Stimulated activated CD4-positive, alpha-beta T cell treated with anti-CD3 and anti-CD28 coated beads, Interleukin-4, amount 100 ng/mL, for 24 hours (primary cell): ENCODE measurements at regions not wholly inside any gene's neighbourhood (a gene's known extent, or its start where the extent isn't known, plus 50 kb on each side); places are given as distances from the start of the nearest gene placed in this dataset.

ENCODE experiments used
- DNase-seq: peaks from one replicate; pipeline ENCODE4 v3.0.0-alpha.2; 2020

DNA sequence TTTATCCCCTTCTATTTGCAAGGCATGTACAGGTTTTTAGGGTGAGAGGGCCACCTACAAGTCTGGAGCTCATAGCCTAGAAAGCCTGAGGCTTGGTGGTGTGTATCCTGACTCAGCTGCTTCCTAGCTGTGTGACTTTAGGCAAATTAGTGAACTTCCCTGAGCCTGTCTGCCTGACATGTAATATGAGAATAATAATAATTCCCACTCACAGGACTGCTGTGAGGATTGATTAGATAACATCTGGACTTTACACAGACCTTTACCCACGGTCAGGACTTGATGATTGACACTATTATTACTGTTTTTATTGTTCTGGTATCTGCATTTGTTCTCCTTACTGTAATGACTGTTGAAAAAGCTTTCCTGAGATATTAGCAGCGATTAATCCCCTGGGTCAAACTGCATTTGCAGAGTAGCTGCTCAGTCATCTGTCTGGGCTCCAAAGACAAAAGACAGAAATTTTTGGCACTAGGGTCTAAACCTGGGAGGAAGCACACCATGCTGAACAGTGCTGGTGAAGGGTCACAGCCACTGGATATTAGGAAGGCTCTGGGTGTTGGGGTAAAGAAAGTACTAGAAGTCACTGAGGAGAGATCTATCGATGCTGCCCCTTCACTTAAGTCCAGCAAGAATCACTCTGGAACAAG lies 276.5 kb upstream of the FN1 start:
- DNase-seq, result no peak

DNA sequence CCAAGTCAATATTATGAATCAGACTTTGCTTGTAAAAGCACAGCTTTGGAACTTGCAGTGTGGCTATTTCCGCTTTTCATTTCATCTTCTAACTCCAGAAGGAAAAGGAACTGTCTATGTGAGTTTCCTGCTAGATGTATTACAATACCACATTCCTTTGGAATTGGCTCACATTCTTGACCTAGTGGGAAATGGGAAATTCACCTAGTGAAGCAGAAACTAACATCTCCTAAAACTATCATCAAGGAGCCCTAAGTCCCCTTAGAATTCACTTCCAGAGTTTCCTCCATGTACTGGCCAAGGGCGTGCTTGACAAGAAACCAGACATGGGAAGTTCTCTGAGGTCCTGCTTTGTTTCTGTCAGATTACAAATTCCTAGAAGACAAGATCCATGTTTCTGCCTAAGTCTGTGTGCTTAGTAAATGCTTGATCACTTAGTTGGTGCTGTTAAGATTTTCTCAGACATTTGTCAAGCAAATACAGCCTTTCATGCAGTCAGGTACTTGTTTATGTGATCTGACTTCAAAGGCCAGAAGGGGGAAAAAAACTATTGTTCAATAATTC lies 275.7 kb upstream of the FN1 start:
- no peak for DNase-seq

DNA sequence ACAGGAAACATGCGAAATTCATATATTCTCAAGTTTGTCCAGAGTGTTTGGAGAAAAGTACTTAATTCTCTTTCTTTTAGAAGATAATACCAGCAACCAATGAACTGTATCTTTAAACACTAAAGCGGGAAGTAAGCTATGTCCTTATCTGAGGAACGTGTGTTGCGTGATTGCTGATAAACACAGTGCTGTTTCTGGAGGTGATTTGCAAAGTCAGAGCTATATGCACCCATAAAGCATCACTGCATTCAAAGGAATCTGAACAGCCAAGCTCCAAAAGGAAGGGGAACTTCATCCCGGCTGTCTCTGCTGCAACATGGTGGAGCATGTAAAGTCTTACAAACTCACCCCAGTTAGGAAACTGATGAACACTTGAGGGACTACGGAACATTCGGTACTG lies 271.7 kb upstream of the FN1 start:
- DNase-seq, result no peak

DNA sequence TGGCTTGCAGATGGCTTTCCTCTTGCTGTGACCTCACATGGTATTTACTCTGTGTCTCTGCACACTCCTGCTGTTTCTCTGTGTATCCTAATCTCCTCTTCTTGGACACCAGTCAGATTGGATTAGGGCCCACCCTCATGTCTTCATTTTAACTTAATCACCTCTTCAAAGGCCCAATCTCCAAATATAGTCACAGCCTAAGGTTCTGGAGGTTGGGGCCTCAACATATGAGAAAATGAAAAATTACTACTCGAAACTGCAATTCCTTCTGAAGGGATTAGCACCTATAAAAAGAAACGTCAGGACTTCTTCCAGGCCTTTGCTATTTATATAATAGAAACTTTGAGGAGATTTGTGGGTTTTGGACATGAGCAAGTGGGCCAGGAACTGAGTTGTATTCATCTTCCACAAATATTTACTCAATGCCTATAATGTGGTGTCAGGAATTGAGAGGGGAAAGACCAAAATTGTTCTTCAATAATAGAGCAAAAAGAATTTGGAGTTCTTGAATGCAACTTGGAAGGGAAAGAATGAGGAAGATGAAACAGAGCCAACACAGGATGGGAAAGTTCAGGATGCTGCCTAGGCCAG lies 270.0 kb upstream of the FN1 start:
- no peak for DNase-seq

DNA sequence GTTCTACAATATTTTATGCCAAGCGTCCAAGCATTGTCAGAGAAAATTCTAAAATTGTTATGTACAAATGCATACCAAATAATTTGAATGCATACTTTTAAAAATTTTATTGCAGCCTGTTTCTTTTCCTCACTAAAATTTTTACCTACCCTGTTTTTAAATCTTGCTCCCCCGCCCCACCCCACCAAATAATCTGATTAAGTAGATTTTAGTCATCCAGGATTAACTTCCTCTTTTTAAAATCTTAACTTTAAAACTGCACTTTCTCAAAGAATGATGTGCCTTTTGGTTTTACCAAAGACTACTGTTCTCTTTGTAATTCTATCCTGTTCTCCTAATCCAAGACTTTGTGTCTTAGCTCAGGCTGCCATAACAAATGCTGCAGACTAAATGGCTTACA lies 269.4 kb upstream of the FN1 start:
- DNase-seq, result no peak

DNA sequence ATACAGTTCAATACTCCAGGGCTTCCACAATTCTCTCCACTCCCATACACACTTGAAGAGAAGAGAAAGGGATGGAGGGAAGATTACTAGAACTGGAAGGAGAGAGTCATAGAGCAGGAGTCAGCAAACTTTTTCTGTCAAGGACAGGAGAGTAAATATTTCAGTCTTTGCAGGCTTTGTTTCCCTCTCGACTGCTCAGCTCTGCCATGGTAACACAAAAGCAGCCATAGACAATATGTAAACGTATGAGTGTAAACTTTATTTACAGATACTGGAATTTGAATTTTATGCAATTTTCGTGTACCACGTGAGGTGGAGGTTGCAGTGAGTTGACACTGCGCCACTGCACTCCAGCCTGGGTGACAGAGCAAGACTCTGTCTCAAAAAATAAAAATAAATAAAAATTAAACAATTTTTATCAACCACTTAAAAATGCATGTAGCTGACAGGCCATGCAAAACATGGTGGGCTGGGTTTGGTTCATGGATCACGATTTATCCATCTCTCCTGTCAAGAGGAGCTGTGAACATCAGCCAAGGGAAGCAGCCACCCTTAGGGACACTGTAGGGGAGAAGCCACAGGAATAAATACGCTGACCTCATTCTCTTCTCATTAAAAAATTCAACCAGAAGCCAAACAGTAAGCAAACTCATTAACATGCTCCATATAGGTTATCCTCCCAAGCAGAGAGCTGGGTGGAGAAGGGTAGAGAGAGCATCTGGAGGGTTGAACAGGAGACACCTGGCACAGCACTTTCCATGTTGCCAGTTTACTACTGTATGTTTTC lies 266.4 kb upstream of the FN1 start:
- DNase-seq, result no peak

DNA sequence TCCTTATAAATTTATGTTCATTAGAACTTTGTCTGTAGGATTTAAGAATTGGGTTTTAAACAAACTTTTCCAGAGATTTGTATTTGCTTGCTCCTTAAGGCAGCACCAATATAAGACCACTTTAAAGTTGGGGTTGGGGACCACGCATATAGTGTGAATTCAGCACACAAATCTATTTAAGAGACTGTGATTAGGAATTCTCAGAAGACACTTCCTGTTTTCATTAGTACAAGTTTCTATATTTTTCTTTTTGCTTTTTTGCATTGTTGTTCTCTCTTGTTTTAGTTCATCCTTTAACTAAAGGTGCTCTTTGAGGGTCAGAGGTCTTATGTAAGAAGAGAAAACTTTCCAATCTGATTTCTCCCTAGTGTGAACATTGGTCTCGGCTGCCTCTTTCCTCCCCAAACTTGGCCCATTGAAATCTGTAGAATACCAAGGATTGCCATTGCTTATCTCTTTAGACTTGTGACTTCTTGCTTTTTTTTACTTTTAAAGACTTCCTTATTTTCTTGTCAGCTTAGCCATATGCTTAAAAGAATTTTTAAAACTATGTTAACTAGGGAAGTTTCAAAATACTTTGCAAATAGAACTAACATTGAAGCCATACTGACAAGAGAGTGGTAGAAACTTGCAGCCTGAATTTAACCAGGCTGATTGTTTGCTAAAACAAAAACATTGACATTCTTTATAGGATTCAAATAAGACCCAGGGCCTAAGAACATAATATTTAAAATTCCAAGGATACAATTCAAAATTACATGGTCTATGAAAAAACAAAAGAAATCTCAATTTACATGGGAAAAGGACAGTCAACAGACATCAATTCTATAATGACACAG lies 264.1 kb upstream of the FN1 start:
- DNase-seq, result no peak

DNA sequence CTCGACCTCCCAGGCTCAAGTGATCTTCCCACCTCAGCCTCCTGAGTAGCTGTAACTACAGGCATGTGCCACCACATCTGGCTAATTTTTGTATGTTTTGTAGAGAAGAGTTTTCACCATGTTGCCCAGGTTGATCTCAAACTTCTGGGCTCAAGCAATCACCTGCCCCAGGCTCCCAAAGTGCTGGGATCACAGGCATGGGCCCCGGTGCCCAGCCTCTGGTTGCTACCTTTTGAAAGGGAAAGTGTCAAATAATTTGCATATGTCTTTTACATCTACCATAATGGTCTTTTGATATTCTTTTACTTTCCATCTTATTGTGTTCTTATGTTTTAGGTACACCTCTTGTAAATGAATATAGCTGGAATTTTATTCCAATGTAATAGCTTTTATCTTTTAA lies 263.1 kb upstream of the FN1 start:
- no peak for DNase-seq

DNA sequence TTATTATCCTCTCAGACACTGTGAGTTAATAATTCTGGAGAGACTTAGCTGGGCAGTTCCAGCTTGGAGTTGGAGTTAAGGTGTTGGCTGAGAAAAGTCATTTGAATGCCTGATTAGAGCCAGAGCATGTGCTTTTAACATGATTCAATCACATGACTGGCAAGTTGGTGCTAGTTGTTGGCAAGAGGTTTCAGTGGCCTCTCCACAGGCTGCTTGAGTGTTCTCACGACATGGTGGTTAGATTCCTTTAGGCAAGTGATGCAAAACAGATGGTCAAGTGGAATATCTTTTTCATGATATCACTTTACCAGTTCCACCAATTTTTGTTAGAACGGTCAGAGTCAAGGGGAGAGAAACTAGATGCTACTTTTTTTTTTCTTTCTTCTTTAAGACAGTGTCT lies 262.7 kb upstream of the FN1 start:
- no peak for DNase-seq

DNA sequence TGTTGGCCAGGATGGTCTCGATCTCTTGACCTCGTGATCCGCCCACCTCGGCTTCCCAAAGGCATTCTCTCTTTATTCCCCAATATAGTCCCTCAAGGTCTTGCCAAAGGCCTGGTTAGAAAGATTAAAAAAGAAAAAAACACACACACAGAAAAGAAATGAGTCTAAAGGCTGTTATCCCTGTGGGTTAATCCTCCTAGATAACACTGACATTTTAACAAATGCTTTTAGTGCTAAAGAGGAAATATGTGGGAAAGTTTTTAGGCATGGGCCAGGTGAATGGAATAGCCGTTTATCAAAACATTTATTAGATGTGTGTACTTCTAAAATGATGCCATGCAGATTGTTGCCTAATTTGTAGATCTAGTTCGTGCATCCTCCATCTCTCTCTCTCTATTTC lies 261.6 kb upstream of the FN1 start:
- no peak for DNase-seq

DNA sequence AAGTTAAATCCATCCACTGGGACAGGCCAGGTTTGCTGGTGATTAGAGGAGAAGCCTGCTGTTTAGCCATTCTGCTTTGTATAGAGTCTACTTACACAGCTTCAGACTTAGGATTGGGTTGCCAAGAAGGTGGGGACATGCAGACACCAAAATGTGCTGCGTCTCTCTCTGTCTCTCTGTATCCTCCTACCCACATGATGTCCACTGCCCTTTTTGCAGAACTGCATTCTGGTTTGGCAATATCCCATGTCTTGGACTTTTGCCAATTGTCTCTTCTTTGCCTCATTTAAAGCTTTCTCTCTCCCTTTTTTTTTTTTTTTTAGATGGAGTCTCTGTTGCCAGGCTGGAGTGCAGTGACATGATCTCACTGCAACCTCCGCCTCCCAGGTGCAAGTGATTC lies 261.1 kb upstream of the FN1 start:
- no peak for DNase-seq

DNA sequence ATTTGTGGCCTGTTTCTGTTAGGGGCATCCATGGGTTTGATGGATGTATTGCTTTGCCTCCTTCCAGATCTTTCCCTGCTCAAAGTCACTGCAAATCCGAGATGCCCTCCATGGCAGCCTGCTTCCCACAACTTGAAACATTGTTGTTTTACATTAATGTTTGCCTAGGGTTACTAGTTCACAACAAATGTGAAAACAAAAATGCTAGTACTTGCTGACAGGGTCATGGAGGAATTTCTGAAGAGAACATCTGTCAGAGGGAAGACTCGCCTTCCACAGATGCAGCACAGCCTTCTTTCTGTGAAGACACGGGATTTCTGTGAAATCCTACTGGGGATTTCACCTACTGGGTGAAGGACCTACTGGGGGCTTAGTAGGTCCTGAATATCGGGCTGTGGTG lies 260.0 kb upstream of the FN1 start:
- no peak for DNase-seq

DNA sequence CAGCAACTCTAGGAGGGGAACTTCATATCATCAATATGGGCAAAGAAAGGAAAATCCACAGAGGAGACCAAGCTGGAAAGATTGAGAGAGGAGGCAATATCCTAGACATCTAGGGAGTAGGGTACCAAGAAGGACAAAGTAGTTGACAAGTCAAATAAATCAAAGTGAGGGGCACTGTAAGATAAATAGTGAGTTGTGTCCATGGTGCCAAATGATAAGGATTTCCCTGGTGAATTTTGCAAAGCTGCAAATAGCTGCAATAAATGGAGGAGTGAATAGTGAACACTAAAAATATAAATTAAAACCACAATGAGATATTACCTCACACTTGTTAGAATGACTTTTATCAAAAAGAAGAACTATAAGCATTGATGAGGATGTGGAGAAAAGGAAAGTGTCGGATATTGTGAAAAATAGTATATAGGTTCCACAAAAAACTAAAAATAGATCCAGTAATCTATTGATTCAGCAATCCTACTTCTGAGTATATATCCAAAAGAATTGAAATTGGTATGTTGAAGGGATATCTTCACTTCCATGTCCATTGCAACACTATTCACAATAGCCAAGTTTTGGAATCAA lies 258.2 kb upstream of the FN1 start:
- no peak for DNase-seq

DNA sequence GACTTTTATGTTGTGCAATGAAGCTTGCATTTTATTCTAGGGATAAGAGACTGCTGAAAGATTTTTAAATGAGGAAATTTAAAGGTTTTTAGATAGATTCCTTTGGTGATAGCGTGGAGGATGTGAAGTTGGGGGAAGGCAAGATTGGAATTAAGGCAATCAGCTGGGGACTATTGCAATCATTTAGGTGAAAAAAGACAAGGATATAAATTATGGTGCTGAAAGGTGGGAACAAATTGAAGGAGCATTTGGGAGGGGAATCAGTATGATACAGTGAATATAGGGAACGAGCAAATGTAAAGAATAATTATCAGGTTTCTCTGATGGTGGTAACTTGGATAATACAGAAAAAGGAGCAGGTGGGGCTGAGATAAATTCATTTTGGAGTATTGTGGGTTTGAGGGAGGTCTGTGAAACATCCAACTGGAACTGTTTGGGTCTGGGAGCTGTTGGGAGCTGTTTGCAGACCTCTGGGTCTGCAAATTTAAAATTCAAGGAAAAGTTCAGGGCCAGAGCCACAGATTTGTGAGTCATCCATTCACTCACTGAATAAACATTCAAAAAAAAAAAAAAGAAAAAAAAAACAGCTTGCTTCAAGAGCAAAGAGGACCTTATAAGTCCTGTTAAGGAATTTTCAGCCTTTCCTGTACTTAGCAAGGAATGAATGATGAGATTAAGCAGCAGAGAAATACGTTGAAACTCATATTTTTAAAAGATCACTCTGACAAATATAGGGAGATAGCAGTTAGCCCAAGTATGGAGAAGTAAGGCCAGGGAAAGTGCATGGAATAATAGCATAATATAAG lies 257.5 kb upstream of the FN1 start:
- no peak for DNase-seq

DNA sequence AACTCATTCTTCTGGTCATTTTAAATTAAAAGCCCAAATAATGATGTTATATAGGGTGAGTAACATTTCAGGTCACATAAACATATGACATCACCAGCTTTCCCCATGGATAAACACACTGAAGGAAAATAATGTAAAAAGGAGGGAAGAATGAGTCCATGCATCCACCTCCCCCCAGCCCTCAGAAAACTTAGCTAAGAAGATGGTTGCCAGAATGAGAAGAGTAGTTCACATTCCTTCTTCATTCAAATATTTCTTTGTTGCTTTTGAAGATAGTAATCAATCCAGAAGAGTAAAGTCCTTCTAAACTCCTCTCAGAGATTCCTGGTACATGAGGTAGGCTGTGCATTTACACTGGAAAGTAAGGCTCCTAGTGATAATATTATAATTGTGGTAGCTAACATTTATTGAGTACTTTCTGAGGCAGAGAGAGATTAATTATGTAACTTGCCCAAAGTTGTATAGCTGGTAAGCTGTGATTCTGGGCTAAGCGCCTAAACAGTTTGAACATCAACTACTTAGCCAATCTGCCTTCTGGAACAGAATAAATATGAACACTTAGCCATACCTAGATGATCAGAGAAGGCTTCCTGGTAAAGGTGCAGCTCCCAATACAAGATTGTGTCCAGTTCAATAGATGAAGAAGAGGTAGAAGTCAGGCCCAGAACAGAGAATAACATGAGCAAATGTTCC lies 256.7 kb upstream of the FN1 start:
- DNase-seq, result no peak

DNA sequence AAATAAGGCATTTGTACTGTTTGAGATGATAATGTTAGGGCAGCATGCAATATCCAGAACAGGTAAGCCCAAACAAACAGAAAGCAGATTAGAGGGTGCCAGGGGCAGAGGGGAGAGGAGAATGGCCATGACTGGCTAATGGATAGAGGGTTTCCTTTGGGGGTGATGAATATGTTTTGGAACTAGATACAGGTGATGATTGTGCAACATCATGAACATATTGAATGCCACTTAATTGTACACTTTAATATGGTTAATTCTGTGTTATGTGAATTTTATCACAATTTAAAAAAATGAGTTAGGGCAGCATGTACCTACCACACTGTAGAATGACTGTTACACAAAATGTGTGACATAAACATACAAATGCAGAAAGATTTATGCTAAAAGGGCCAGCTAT lies 255.5 kb upstream of the FN1 start:
- DNase-seq, result no peak

DNA sequence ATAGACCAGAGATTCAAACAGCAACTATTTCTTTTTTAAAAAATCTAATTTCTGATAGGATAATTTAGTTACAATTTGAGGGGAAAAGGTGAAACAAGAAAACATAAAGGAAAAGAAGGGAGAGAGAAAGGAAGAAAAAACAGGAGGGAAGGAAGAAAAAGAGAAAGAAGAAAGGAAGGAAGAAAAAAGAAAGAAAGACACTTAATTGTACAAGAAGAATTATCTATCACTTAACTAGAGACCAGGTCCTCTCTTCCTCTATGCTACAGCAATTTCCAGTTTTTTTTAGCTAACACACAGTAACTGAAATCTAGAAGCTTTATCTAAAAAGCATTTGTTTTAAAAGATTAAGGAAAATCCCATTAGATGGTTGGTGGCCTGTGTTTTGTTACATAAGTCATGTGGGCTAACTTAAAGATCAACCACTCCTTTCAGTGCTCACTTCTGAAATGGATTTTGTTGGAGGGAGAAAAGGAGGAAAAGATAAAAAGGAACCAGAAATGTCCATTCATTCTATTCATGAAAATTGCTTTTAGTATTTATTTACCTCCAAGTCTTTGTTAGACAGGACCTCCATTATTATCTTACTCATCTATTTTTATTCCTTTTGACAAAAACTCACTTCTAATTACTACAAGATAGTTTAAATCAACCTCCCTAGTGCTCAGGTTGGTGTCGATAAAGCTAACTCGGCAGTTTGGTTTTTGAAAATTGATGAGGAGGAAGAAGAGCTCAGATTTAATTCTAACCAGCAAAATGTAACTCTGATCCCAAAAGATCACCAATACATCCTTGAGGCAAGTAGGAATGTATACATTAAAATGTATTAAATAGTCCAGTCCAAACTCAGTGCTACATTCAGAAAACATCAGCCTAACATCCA lies 251.5 kb upstream of the FN1 start:
- DNase-seq, result no peak

DNA sequence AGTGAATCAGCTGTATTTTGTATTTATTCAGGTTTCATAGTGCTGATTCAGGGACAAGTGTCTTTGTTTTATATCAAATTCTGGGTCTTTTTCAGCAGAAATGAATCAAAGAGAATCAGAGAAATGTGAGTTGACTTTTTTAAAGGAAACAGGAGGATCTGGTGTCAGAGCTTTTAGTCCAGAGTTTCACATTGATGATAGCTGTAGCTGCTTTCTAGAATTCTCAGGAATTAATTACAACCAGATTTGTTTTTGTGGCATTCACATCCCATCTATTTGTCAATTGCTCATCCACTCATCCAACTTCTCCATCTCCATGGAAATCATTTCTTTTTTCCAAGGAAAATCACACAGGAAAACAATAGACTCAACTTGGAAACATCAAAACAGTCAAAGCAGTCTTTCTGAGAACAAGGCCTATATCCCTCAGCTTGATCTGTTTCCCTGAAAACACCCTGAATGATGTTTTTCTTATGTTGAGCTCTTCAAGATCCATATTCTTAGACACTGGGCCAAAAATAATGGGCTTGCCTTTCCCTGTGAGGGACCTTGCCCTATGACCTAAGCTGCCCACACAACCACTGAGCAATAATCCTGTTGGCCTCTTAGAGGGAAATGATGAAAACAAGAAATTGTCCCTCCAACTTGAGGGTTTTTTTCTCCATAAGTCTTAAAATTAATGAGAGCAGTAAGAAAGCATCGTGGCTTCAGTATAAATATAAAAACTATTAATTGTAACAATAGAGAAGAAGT lies 249.5 kb upstream of the FN1 start:
- DNase-seq, result no peak

DNA sequence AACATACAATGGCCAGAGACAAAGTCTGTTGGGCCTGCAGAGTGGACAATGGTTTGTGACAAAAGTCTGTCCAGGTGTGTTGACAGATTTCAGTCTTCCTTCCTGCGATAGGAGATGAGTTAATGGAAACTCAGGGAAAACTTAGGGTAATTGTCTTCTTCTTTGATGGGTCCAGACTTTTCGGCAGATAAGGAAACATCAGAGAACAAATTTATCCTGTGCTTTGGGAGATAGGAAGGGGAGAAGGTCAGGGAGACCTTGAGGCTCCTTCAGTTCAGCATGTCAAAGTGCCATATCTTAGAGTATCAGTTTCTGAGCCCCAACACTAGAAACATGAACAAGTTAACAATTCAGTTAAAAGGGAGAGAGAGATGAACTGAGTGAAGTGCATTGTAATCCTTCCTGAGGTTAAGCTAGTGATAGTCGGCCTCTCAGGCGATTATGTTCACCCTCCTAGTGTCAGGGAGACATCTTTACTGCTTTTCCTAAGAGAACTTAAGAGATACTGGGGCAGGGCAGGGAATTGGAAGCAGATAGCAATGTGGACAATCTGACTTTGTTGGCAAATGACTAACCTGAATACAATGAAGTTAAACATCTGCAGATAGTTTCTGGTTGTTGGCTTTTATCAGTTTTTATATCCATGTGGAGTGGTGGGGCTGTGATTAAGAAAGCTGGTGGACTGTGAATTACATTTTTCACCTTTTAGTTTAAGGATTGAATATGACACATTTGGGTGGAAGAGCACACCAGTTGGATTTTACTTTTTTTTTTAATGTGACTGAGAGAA lies 248.8 kb upstream of the FN1 start:
- DNase-seq, result no peak
